NCI-H2227 (cell line): ENCODE measurements at regions not wholly inside any gene's neighbourhood (a gene's known extent, or its start where the extent isn't known, plus 50 kb on each side); places are given as distances from the start of the nearest gene placed in this dataset.
A peak's percentile ranks its signal among the peaks of the same experiment; 100 is the strongest.

ENCODE experiments used
- DNase-seq: peaks from one replicate; lab custom pipeline; 2025; ENCODE audit not compliant: unreplicated experiment; lab: John Stamatoyannopoulos, UW

DNA sequence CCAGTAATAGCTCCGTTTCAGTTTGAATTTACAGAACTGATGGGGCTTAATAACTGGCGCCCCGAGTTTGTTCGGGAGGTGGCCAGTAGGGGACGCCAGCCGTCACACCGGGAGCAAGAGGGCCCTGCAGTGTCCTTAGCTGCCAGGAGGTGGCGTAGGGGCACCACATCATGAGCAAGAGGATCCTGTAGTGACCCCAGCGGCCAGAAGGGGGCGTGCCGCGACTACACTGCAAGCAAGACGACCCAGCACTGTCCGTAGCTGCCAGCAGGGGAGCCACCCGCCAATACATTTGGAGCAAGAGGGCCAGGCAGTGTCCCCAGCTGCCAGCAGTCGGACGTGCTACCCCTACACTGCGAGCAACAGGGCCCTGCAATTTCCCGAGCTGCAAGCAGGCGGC is 663.7 kb upstream of the B3GAT1 start:
- no peak for DNase-seq

DNA sequence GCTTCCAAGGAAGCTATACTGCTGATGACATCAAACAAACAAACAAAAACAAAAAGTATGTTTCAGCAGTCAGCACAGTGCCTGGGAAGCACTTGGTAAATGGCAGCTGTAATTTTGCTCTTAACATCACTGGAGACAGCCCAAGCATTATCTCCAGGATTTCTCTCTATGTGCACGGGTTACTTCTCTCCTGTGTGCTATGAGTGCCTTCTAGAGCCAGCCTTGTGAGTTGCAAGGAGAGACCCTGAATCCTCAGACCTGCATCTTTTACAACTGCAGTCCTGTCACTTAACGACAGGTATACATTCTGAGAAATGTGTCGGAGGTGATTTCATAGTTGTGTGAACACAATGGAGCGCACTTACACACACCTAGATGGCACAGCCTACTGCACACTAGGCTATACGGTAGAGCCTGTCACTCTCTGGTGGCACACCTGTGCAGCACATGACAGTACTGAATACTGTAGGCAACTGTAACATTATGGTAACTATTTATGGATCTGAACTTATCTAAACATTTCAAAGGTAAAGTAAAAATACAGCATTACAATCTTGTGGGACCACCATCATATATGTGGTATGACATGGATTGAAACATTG is 662.5 kb upstream of the B3GAT1 start:
- DNase-seq: no peak

DNA sequence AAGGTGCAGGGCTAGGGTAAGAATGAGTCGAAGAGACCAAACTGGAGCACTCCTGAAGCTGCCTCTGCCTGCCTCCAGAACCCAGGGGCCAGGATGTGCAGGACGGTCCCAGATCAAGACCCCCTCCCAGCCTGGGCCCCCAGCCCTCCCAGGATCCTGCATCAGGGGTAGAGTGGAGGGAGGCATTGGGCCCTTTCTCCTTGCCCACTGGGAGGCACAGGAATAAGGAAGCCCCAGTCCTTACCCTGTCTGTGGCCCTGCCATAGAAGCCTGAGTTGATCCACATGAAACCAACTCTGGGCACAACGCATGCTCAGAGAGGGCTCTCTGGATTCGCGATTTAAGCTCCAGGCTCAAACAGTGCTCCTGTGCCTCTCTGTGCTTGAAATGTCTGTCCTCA is 661.8 kb upstream of the B3GAT1 start:
- DNase-seq: no peak

DNA sequence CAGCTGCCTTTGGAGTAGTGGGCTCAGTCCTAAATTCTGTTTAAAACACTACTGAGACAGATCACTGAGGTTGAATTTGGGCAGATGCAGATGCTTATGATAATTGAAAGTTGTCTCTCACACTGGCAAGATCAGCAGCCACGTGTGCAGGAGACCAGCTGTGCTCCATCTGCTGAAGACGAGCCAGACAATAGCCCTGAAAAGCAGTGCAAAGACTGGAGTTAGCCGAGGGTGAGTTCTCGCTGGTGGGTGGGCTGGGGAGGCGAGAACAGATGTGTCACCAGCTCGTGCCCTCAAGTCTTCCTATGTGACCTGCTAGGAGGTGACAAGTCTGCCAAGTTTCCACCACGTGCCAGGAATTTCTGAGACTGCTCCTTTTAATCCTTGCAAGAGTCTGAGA is 661.3 kb upstream of the B3GAT1 start:
- no peak for DNase-seq

DNA sequence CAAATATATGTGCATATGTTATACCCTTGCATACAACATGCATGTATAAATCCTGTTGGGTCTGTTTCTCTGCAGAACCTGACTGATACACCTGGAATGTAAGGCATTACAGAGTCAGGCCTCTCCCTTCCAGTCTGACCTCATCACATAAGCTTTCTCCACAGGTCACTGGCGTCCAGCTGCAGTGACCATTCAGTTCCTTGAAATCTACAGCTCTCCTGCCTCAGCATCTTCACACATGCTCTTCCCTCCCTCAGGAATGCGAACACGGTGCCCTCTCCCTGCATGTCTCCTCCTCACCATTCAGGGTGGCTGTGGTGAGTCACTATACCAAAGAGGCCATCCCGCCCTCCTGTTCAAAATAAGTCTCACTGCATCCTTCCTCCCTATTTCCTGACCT is 657.8 kb upstream of the B3GAT1 start:
- no peak for DNase-seq

DNA sequence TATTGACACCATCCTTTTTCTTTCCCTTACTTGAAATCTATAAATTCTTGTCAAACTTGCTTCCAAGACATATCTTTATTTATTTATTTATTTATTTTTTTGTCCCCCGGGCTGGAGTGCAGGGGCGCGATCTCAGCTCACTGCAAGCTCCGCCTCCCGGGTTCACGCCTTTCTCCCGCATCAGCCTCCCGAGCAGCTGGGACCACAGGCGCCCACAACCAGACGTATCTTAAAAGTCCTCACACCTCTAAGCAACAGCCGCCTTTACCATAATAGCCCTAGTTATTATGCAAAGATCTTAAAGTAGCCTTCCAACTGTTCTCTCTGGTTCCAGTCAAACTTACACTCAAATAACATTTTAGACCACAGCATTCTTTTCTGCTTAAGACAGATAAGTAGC is 657.0 kb upstream of the B3GAT1 start:
- no peak for DNase-seq

- DNase-seq: no peak
These were observed 651.0 kb upstream of the B3GAT1 start for GRCh38 chr11:135062994-135063393.

DNA sequence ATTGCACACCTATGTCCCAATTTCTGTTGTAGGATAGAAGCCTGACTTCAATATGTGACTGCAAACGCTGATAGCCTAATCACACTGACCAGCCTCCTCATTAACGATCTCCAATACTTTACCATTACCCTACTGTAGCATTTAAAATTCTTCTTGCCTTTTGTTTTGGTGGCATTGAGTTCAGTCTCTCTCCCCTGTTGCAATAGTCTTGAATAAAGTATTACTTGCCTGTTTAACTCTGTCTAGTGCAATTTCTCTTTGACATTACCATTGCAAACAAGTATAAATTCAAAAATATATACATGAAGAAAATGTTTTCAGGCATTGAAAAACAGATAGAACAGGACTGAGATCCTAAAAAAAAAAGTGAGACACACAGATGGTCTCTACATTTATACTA is 649.1 kb upstream of the B3GAT1 start:
- no peak for DNase-seq

GRCh38 chr11:135046986-135047385 is 634.9 kb upstream of the B3GAT1 start:
- DNase-seq: no peak

DNA sequence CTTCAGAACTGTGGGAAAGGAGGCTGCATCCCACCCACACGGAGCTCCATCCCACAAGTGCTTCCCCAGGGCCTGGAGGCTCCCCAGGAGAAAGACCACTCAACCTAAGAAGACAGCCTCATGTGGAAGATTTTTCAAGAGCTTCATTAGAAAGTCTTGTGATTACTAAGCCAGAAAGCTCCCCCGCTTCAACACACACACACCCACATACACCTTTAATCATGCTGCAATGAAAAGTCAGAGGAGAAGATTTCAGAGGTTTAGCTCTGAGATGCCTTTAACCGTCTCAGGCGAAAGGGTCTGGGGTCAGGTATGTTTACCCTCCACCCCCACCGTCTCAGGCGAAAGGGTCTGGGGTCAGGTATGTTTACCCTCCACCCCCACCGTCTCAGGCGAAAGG is 634.5 kb upstream of the B3GAT1 start:
- no peak for DNase-seq

DNA sequence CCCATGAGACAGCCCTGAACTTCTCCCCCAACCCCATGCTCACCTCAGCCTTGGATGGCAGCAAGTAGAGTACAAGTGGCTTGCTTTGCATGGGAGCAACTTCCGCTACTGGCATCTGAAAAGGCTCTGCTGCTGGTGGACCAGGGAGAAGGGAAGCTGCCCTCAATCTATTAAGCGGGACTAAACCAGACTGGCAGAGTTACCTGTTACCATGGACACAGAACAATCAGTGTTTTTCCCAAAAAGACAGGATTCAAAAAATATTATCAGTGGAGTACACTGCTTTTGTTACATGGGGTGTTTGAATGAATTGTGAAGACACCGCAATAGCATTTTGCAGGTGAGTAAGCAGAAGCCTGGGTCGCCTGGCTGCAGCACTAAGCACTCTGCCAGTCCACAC is 631.4 kb upstream of the B3GAT1 start:
- no peak for DNase-seq

- DNase-seq: no peak
These were observed 625.8 kb upstream of the B3GAT1 start for GRCh38 chr11:135037828-135038227.

- DNase-seq: no peak
These were observed 624.7 kb upstream of the B3GAT1 start for GRCh38 chr11:135036488-135037297.

- DNase-seq: no peak
These were observed 623.2 kb upstream of the B3GAT1 start for GRCh38 chr11:135035282-135035681.

GRCh38 chr11:135033540-135033939 is 621.5 kb upstream of the B3GAT1 start:
- DNase-seq: peak; percentile 9

- no peak for DNase-seq
These were observed 619.4 kb upstream of the B3GAT1 start for GRCh38 chr11:135031205-135031989.

DNA sequence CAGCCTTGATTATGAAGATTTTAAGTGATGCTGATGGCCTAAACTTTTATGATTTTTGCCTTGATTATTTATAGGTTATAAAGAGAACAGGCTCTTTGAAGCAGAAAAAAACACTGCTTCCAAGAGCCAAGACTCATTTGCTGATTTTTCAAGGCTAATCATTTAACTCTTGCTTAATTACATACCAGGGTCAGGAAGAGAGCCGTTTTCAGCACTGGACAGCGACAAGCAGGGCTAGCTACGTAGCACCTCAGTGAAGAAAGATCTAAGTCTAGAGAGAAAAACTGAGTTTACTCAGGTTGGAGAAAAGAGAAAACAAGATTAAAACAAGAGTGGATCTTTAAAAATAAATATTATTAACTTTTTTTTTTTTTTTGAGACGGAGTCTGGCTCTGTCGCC is 615.4 kb upstream of the B3GAT1 start:
- DNase-seq: no peak

DNA sequence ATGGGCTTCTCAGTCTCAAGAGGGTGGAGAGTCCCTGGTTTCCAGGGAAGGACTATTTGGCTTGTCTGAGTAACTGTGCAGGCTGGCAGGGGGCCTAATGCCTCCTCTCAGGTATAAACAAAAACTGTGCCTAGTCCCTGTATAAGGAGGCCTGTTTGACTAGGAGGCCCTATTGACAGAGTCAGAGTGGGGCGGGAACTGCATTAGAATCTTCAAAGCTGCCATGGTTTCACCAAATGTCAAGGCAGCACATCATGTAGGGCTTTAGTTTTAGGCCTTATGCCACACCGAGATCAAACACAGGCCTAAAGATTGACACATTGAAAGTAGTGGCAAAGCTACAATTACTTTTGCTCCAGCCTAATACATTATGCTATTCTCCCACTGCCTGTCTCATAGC is 611.5 kb upstream of the B3GAT1 start:
- DNase-seq: no peak

DNA sequence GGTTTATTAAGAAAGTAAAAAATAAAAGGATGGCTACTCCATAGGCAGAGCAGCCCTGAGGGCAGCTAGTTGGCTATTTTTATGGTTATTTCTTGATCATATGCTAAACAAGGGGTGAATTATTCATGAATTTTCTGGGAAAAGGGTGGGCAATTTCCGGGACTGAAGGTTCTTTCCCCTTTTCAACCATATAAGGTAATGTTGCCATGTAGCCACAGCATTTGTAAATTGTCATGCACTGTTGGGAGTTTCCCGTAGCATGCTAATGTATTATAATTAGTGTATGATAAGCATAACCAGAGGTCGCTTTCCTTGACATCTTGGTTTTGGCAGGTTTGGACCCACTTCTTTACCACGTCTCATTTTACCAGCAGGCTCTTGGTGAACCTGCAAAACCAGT is 610.4 kb upstream of the B3GAT1 start:
- no peak for DNase-seq

GRCh38 chr11:135019899-135020298 is 607.9 kb upstream of the B3GAT1 start:
- DNase-seq: no peak

- DNase-seq: no peak
These were observed 607.4 kb upstream of the B3GAT1 start for GRCh38 chr11:135019343-135019871.

GRCh38 chr11:135017296-135017695 is 605.3 kb upstream of the B3GAT1 start:
- DNase-seq: no peak
